ENCODE measurements at regions not wholly inside any gene's neighbourhood (a gene's known extent, or its start where the extent isn't known, plus 50 kb on each side); places are given as distances from the start of the nearest gene placed in this dataset.
A peak's percentile ranks its signal among the peaks of the same experiment; 100 is the strongest.
"Not testable (repeated sequence)": the region's sequence is repeated elsewhere in the genome, so short reads cannot be mapped to it uniquely, and the experiment has no call there.

GRCh38 chr1:99062192-99062591, 57.5 kb upstream of the PLPPR5 start:
- DNase-seq: no peak

GRCh38 chr1:99069146-99069545, 64.5 kb upstream of the PLPPR5 start:
- no peak for DNase-seq

GRCh38 chr1:99078529-99078928, 73.9 kb upstream of the PLPPR5 start:
- not testable (repeated sequence) for DNase-seq

GRCh38 chr1:99082366-99082765, 77.7 kb upstream of the PLPPR5 start:
- no peak for DNase-seq

GRCh38 chr1:99083338-99083737, 78.7 kb upstream of the PLPPR5 start:
- no peak for DNase-seq

- DNase-seq: no peak
Observed at GRCh38 chr1:99084562-99084961, 79.9 kb upstream of the PLPPR5 start.

GRCh38 chr1:99086057-99086456, 81.4 kb upstream of the PLPPR5 start:
- DNase-seq: no peak

GRCh38 chr1:99098589-99098988, 93.9 kb upstream of the PLPPR5 start:
- no peak for DNase-seq

- no peak for DNase-seq
Observed at GRCh38 chr1:99106274-99106673, 101.6 kb upstream of the PLPPR5 start.

- DNase-seq: no peak
Observed at GRCh38 chr1:99107680-99108079, 103.0 kb upstream of the PLPPR5 start.

GRCh38 chr1:99110140-99111041, 105.7 kb upstream of the PLPPR5 start:
- no peak for DNase-seq

- DNase-seq: no peak
Observed at GRCh38 chr1:99115231-99115630, 110.6 kb upstream of the PLPPR5 start.

- no peak for DNase-seq
Observed at GRCh38 chr1:99119188-99119587, 114.5 kb upstream of the PLPPR5 start.

GRCh38 chr1:99122039-99122438, 117.4 kb upstream of the PLPPR5 start:
- DNase-seq: no peak

GRCh38 chr1:99123936-99124335, 119.3 kb upstream of the PLPPR5 start:
- no peak for DNase-seq

GRCh38 chr1:99131546-99131945, 126.9 kb upstream of the PLPPR5 start:
- DNase-seq: peak; percentile 62

GRCh38 chr1:99133756-99134500, 129.3 kb upstream of the PLPPR5 start:
- DNase-seq: peak; percentile 57

GRCh38 chr1:99137554-99138206, 126.6 kb upstream of the PLPPR4 start:
- no peak for DNase-seq

- no peak for DNase-seq
Observed at GRCh38 chr1:99139876-99140275, 124.4 kb upstream of the PLPPR4 start.

- DNase-seq: no peak
Observed at GRCh38 chr1:99146129-99146848, 118.0 kb upstream of the PLPPR4 start.

GRCh38 chr1:99149952-99150351, 114.3 kb upstream of the PLPPR4 start:
- no peak for DNase-seq

GRCh38 chr1:99152132-99152531, 112.2 kb upstream of the PLPPR4 start:
- no peak for DNase-seq

Data from muscle of arm (tissue), 1 donor.